Chondrocyte (in vitro differentiated cells): ENCODE measurements at regions not wholly inside any gene's neighbourhood (a gene's known extent, or its start where the extent isn't known, plus 50 kb on each side); places are given as distances from the start of the nearest gene placed in this dataset.
A peak's percentile ranks its signal among the peaks of the same experiment; 100 is the strongest.

Source experiments
- DNase-seq: peaks from one replicate; pipeline ENCODE4 v3.0.0; 2021; ENCODE audit warnings: mixed read lengths, low spot score
- H3K27ac Mint-ChIP-seq: one replicate; pipeline ENCODE4 v1.8.0; 2021; ENCODE audit warnings: mild to moderate bottlenecking, moderate library complexity, mixed read lengths; ENCODE audit not compliant: unreplicated experiment
- H3K27me3 Mint-ChIP-seq: 2 replicates; pipeline ENCODE4 v1.8.0; 2021; ENCODE audit warnings: low read depth, mixed read lengths
- H3K36me3 Mint-ChIP-seq: 2 replicates; pipeline ENCODE4 v1.8.0; 2021; ENCODE audit warnings: low read depth, mixed read lengths
- H3K4me1 Mint-ChIP-seq: 2 replicates; pipeline ENCODE4 v1.8.0; 2021; ENCODE audit warnings: low read depth, mild to moderate bottlenecking, mixed read lengths
- H3K4me3 Mint-ChIP-seq: one replicate; pipeline ENCODE4 v1.8.0; 2021; ENCODE audit warnings: mild to moderate bottlenecking, moderate library complexity, mixed read lengths; ENCODE audit not compliant: unreplicated experiment
- H3K9me3 Mint-ChIP-seq: 2 replicates; pipeline ENCODE4 v1.8.0; 2021; ENCODE audit warnings: low read depth, mixed read lengths
- TF ChIP-seq, protein P1 (sequence below): fragments of 200-600 bp; sonication (generic); IDR thresholded peaks from 2 replicates; pipeline ENCODE4 v1.5.0; 2021; ENCODE audit warnings: antibody characterized with exemption, mild to moderate bottlenecking, moderate library complexity

GRCh38 chr4:137253949-137254348 lies 278.3 kb downstream of the PCDH18 start:
- no peaks in the 10 kb centered on the region for H3K27me3 Mint-ChIP-seq
- H3K36me3 Mint-ChIP-seq, result no peaks in the 10 kb centered on the region
- peaks cover 7% of the 10 kb centered on the region for H3K4me1 Mint-ChIP-seq
- H3K4me3 Mint-ChIP-seq, result no peak overlapping the region
- H3K27ac Mint-ChIP-seq, result no peak overlapping the region
- TF ChIP-seq, protein P1, sequence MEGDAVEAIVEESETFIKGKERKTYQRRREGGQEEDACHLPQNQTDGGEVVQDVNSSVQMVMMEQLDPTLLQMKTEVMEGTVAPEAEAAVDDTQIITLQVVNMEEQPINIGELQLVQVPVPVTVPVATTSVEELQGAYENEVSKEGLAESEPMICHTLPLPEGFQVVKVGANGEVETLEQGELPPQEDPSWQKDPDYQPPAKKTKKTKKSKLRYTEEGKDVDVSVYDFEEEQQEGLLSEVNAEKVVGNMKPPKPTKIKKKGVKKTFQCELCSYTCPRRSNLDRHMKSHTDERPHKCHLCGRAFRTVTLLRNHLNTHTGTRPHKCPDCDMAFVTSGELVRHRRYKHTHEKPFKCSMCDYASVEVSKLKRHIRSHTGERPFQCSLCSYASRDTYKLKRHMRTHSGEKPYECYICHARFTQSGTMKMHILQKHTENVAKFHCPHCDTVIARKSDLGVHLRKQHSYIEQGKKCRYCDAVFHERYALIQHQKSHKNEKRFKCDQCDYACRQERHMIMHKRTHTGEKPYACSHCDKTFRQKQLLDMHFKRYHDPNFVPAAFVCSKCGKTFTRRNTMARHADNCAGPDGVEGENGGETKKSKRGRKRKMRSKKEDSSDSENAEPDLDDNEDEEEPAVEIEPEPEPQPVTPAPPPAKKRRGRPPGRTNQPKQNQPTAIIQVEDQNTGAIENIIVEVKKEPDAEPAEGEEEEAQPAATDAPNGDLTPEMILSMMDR, result no peak
- peaks cover 13% of the 10 kb centered on the region for H3K9me3 Mint-ChIP-seq
- no peak for DNase-seq

GRCh38 chr4:137249112-137249511 lies 283.2 kb downstream of the PCDH18 start:
- no peak for DNase-seq
- Mint-ChIP-seq H3K9me3 (peaks cover 3% of the 10 kb centered on the region), H3K4me1 (peaks cover 6% of the 10 kb centered on the region), H3K4me3 (no peak overlapping the region), H3K27ac (no peak overlapping the region), H3K27me3 (no peaks in the 10 kb centered on the region), H3K36me3 (no peaks in the 10 kb centered on the region)
- TF ChIP-seq, protein P1, result no peak

- TF ChIP-seq, protein P1, result no peak
- Mint-ChIP-seq H3K4me1 (no peaks in the 10 kb centered on the region), H3K4me3 (no peak overlapping the region), H3K27ac (no peak overlapping the region), H3K27me3 (no peaks in the 10 kb centered on the region), H3K36me3 (peaks cover 1% of the 10 kb centered on the region), H3K9me3 (peaks cover 12% of the 10 kb centered on the region)
- DNase-seq, result no peak
Observed at GRCh38 chr4:137238456-137239162, 293.7 kb downstream of the PCDH18 start.

DNA sequence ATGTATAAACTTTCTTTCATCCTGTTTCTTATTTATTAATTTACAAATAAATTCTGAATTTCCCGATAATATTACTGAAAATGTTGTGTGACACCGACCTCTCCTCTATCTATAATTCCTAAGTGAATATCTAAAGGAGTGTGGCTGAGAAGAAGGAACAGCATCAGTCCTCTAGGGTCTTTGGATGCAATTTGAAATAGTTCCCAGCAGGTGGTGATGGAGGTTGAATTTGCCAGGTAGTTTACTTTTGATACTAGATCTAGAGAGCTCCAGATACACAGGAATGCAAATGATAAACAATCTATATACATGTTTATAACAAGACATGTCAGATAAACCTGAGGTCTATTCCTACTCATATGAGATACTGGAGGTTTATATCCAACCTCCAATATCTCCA lies 305.4 kb downstream of the PCDH18 start:
- Mint-ChIP-seq H3K4me1 (no peaks in the 10 kb centered on the region), H3K4me3 (no peak overlapping the region), H3K27ac (no peak overlapping the region), H3K27me3 (no peaks in the 10 kb centered on the region), H3K36me3 (peaks cover 6% of the 10 kb centered on the region), H3K9me3 (peaks cover 17% of the 10 kb centered on the region)
- TF ChIP-seq, protein P1, result peak; percentile 75
- DNase-seq, result no peak

DNA sequence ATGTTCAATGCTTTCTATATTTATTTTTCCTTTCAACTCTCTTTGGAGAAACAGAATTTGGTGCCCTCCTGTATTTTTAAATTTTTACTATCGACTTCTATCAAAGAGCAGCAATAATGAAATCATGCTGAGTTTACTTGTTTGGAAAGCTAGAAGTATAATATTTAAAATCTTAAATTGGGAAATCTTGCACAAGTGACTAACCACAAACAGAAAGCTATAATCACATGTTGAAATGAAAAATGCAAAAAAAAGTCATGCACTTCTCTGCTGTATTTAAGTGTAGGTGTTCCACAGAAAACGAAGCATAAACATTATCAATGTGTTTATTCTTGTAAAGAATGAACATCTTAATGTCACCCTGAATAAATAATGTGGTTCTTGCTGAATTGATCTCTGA lies 306.1 kb downstream of the PCDH18 start:
- H3K36me3 Mint-ChIP-seq, result peaks cover 6% of the 10 kb centered on the region
- no peaks in the 10 kb centered on the region for H3K27me3 Mint-ChIP-seq
- no peak overlapping the region for H3K27ac Mint-ChIP-seq
- H3K4me3 Mint-ChIP-seq, result no peak overlapping the region
- DNase-seq, result no peak
- peaks cover 14% of the 10 kb centered on the region for H3K9me3 Mint-ChIP-seq
- H3K4me1 Mint-ChIP-seq, result no peaks in the 10 kb centered on the region
- TF ChIP-seq, protein P1, result no peak
